GM21619 (cell line): ENCODE measurements at regions not wholly inside any gene's neighbourhood (a gene's known extent, or its start where the extent isn't known, plus 50 kb on each side); places are given as distances from the start of the nearest gene placed in this dataset.
"Not testable (repeated sequence)": the region's sequence is repeated elsewhere in the genome, so short reads cannot be mapped to it uniquely, and the experiment has no call there.

Experiments used
- ATAC-seq: cut with Tn5 transposase; IDR thresholded peaks from one replicate; pipeline ENCODE4 v1.9.1; 2021; ENCODE audit not compliant: unreplicated experiment

DNA sequence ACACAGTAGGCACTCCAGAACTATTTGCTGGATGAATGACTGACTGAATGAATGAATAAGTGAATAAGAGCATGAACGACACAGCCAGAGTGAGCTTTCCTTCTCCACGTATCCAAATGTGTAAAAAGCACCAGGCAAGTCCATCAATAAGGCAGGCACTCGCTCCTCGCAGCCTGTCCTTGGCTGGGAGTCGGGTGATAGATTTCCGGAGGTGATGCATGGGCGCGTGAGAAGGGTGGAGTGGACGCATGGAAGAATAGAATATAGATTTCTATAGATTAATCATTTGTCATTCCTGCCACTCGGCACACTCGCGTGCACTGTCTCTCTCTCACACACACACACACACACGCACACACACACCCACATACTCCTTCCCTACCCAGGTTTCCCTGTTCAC is 164.3 kb upstream of the ZC3H12A start:
- no peak for ATAC-seq

DNA sequence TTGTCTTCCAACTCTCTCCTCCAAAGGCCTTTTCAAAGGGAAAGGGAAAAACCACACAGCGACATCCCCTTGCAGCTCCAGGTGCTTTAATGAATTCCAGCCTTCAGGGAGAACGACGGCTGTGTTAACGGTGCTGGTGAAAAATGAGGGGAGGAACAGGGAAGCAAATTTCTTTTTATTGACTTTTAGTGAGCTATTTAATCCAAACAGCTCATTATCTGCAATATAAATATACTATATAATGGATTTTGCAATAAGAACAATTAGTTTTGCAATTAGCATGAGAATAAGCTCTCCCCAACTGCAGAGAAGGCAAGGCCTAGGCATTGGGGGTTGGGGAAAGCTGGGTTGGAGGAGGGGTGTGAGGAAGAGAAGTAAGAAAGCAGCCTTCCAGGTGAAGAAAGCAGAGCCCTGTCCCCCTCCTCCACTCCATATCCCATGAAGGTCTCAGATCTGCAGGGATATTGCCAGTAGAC is 159.0 kb upstream of the ZC3H12A start:
- no peak for ATAC-seq

DNA sequence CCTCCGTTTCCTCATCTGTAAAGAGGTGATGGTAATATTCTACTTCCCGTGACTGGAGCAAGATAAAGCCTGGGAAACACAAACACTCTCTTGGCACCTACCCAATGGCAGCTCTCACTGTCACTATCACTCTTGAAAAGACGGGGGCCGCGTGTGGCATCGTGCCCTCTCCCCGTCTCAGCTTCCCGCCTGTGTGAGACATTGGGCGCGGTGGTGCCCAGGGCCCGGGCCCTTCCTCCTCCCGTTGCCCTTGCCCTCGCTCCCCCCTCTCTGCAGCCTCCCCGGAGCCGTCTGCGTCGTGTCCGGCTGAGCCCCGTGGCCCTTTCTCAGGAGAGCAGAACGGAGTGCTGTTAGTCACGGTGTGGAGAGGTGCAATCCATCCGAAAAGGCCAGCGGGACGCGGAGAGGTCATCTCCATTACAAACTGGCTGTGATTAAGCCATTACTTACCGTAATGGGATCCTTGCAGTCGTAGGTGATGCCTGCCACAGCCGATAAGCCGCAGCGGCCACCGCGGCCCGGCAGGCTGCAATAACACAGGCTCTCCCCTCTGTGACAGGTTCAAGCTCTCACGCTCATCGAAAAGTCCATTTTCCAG is 156.4 kb upstream of the ZC3H12A start:
- ATAC-seq = no peak

DNA sequence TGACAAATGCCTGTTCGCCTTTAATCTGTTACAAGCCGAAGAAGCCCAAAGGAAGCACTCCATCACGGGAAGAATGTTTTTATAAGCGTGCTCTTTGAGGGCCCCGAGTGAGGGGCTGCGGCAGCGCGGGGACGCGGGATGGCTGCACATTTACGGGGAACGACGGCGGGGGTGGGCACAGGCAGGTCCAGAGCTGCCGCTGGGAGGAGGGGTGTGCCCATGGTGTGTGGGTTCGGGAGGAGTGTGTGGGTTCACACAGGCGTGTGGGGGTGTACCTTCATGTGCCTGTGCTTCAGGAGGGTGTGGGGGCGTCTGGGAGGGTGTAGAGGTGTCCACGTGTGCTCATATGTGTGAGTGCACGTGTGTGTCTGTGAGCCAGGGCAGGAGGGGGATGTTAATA is 155.9 kb upstream of the ZC3H12A start:
- ATAC-seq = no peak

DNA sequence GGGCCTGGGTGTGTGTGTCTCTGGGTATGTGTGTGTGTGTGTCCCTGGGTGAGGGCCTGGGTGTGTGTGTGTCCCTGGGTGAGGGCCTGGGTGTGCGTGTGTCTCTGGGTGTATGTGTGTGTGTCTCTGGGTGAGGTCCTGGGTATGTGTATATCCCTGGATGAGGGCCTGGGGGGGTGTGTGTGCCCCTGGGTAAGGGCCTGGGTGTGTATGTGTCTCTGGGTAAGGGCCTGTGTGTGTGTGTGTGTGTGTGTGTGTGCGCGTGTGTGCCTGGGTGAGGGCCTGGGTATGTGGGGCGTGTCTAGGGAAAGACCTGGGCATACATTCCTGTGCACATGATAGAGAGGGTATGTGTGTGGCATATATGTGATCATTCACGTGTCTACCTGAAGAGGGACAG is 155.1 kb upstream of the ZC3H12A start:
- no peak for ATAC-seq

DNA sequence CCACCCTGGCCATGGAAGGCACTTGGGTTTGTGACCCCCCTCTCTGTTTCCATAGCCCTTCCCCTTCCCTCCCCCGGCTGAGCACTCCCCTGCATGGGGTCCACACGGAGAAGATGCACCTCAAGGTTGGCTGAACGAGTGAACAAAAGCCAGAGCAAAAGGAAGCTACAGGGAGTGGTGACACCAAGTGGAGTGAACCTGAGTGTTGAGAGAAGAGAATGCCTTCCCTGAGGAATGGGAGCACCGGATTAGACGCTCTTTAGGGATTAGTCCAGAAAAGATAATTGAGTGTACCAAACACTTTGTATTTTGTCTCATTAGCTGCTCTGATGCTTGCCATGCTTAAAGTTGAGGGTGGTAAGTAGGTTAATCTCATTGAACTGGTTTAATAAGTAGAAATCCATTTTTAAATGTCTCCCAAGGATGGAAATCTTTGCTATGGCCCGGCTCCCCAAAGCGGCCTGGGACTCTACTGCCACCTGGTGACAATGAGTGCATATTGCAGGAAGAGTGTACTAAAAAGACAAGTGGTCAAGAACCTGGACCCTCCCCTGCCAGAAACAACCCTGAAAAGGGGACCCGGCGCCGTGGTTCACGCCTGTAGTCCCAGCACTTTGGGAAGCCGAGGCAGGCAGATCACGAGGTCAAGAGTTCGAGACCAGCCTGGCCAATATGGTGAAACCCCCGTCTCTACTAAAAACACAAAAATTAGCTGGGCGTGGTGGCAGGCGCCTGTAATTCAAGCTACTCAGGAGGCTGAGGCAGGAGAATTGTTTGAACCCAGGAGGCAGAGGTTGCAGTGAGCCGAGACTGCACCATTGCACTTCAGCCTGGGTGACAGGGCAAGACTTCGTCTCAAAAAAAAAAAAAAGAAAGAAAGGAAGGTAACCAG is 150.6 kb upstream of the ZC3H12A start:
- no peak for ATAC-seq

DNA sequence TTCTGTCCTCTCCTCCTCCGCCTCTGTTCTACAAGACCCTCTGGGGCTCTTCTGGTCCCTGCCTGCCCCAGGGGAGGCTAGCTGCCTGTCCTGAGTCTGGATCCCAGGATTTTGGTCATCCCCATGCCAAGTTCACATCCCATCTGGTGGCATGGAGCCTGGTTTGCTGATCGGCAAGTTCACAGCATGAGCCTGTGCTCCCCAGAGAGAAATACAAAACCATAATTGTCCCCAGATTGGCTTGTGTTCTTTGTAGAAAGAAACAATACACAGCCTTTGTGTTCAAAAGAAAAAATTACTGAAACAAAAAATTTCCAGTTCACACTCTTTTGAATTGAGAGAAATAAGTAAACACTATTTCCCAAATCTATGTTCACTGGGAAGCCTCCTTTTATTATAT is 149.4 kb upstream of the ZC3H12A start:
- no peak for ATAC-seq

DNA sequence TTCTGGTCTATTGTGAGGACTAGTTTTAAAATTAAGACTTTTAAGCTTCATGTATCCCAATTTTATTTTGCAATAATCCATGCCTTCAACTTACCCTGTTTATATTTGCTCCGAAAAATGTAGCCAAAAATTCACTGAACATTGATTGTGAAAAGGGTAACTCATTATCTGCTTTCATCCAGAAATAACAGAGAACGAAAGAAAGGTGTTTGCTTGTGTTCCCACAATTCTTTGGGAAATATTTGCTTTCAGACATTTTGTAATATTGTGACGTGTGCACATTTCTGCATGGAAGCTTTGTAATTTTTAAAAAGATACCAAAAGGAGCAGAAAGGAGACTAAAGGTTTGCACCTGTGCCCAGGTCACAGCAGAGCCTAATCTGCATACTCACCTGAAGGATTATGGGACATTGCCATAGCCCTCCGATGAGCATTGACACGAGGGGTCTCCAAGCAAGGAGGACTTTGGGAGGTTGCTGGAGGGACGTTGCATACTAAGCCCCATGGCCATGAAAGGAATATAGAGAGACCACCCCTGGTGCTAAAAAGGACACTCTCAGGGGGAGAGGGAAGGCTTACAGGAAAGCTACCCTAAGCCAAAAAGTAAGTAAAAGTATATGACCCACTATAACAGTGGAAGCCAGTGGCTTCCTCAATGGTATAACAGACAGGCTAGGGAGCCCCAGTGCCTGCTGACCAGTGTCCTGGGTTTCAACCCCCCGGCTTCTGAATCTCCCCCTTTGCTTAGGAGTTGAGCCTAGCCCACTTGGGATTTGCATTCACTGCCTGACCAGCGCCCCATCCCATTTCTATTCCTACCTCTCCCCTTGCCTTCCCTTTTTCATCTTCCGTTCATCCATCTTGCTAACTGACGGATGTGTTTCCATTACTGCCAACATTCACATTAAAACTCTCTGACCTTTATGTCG is 148.6 kb upstream of the ZC3H12A start:
- no peak for ATAC-seq

DNA sequence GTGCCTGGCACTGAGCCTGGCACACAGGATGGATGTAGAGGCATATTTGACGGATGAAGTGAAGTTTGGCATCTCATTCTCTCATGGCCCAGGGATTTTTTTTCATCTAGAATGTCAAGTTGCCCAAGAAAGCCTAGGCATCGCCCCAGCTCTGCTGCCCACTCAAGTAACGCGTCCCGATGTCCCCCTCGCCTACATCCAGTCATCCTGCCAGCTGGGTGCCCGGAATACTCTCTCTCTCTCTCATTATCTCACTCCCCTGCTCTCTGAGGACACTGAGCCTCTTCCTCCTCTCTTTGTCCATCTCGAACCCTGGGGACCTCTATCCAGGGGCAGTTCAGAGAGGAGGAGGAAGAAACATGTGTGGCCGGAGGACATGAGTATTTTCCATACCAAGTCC is 142.3 kb upstream of the ZC3H12A start:
- no peak for ATAC-seq

DNA sequence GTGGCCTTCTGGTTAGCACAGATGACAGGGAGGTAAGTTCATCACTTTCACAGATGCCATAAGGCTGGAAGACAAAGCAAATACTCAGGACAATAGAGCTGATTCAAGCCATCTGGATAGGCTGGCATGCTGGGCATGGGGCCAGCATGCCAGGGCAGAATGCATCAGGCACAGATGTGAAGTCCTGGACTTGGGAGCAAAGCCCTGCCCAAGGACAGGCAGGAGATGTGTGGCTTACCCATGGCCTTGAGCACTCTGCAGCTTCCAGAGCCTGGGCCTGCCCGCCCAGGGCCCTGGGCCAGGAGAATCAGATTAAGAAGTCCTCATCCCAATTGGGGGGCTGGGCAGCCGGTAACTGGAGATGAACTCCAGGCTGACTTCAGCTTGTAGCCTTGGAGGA is 135.7 kb upstream of the ZC3H12A start:
- ATAC-seq = no peak

DNA sequence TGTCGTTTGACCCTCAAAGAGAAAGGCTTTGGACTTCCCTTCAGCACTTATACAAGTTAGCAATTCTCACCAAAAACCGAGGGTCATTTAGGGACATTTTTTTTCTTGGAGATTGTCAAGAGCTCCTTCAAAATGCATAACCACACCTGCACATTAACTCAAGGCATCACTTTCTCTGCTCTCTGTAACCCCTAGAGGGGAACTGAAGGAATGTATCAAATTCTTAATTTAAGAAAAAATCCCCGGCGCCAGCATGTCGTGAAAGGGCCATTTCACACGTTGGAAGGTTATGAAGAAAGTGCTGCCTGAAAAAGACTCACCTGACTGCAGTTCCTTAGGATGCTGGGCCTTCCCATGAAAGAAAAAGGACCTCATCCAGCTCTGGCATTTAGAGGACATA is 131.6 kb upstream of the ZC3H12A start:
- ATAC-seq = no peak

DNA sequence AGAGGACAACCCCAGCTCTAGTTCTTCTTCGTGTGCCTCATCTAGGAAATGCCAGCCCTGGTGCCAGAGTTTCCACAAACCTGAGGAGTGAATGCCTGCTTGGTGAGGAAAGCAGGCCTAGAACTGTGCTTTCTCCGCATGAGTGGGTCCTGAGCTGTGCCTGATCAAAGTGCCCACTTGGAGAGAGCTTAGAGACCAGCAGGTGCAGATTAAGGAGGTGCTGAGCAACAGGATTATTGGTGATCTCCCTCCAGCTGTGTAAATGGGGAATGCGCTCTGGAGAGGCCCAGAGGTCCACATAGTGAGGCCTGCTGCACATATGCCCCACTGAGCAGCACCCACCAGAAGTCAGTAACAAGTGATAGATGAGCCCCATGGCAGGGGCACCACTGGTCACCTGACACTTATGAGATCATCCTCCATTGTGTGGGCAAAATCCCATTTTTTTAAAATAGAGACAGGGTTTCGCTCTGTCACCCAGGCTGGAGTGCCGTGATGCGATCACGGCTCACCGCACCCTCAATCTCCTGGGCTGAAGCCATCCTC is 127.2 kb upstream of the ZC3H12A start:
- ATAC-seq = no peak

DNA sequence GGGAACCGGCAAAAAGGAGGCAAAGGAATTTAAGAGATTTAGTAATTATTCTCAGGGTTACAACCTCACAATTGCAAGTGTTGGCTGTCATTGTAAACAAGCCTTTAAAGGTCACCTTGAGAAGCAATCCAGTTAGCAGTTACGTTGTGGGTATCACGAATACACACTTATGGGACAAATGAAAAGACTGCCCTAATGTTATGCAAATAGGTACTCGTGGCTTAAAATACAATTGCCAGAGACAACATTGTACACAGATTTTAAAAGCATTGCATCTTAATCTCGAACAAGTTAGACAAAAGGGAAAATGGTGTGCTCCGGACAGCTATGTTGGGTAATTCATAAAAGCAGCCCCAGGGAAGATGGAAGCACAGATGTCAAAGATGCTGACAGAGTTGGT is 120.5 kb upstream of the ZC3H12A start:
- ATAC-seq = no peak

DNA sequence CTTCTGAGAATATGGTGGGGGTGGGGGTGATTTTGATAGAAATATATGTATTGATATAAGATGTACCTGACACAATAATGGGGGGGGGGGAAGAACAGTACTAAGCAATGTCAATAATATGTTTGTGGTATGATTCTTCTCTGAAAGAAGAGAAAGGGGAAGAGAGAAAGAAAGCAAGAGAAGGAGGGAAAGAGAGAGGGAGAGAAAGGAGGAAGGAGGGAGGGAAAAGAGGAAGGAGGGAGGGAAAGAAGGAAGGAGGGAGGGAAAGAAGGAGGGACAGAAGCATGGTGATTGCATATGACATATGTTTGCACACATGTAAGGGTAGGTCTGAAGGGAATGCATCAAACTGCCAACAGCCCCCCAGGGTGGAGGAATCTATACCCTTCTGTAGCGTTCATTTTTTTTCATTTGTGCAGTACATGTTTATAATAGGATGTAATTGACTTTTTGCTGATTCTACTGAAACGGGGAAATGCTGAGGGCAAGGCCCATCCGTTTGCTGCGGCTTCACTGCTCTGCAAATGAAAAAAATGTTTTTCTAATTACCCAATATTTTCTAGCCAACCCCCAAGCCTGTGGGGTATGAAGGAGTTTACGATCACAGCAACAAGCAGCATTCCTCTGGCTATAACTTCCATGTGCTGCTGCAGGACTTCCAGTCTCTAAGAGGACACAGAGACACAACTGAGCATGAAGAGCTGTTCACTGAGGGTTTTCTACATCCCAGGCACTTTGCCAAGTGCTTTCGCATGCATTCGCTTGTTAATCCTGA is 119.3 kb upstream of the ZC3H12A start:
- no peak for ATAC-seq

DNA sequence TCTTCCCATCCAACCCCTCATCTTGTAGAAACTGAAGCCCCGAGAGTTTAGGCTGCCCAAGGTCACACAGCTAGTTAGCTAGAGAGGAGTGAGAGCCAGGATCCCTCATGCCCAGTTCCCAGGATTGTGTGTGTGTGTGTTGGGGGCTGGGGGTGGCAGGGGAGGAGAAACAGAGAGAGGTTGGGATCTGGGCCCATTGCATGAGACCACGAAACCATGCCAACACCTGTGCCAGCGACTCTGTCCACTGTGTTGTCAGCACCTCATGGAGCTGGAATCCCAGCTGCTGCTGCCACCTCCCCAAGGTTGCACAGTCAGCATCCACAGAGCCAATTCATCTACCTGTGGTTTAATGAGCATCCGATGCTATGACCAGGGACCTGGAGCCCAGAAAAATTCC is 115.4 kb upstream of the ZC3H12A start:
- ATAC-seq = no peak

DNA sequence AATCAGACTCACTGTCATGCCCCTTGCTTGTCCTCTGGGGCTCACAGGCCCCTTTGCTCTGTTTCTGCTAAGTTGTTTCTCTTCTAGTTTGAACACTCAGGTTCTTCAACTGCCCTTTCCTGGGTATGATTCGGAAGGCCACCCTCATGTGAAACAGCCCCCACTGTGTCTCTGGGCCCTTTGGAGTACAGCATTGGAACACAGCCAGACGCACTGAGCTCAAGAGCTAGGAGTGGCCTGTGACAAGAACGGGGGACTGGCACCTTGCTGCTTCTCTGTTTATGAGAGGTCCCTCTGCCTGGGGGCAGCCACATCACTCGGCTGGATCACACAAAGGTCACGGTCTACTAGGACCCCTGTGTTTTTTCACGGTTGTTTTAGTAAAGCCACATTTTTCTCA is 114.4 kb upstream of the ZC3H12A start:
- ATAC-seq = no peak

DNA sequence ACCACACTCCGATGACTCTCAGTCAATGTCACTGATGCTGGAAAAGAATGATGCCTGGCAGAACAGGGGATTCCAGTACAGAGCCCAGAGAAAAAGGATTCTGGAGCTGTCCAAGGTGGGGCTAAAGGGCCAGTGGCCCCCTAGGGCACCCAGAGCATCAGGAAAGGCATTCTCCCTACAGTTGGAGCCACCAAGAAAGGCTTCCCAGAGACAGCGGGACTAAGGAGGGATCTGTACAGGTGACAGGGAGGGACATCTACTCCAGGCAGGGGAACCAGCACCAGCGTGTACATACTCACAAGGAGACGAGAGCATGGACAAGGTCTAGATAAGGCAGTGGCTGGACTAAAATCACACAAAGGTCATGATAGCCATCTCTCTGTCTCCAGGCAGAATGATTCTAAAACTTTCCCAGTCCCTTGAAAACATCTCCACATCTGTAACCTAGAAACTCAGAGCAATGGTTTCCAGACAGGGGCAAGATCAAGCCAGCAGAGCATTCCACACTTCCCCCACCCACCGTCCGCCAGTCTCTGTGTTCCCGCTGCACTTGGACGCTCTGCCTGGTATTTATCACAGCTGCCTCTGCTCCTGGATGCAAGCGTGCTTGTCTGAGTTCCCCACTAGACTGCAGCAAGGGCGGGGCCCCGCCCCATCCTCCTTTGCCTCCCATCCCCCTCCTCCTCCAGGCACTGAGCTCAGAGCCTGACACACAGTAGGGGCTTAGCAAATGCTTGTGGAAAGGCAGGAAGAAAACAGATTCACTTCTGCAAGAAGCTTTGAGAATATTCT is 111.6 kb upstream of the ZC3H12A start:
- ATAC-seq = no peak

DNA sequence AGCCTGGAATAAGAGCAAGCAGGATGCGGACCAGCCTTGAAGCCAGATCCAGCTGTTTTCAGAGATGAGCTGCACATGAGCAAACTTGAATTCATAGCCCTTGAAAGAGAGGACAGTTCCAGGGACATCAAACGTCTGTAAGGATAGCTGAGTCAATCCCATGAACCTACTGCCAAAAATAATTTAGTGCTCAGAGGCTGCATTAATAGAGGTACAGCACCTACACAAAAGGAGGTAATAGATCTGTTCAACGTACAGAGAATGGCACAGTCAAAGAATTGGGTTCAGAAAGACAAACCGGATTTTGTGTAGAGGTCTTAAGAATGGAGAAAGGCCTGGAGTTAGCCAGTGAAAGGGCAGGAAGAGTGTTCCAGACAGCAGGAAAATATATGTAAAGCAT is 110.8 kb upstream of the ZC3H12A start:
- no peak for ATAC-seq

DNA sequence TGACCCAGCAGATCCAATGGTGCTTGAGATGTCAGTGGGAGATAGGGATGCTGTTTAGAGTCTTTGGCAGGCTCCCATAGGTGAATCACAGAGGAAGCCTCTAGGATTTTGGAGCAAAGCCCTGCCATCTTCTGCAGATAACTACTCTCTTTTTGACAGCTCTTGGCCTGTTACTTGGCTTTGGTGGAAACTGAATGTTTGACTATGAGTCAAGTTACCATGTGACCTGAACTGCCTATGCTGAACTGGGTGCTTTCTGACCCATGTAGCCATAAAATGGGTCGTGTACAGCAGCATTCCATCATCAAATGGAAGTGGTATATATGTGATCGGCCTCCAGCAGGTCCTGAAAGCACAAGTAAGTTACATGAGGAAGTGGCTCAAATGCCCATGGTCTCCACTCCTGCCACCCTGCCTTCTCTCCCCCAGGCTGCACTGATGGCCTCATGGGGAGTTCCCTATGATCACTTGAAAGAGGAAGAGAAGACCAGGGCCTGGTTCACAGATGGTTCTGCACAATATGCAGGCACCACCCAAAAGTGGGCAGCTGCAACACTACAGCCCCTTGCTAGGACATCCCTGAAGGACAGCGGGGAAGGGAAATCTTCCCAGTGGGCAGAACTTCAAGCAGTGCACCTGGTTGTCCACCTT is 105.6 kb upstream of the ZC3H12A start:
- not testable (repeated sequence) for ATAC-seq
